Keratinocyte (primary cell): ENCODE measurements at regions not wholly inside any gene's neighbourhood (a gene's known extent, or its start where the extent isn't known, plus 50 kb on each side); places are given as distances from the start of the nearest gene placed in this dataset.

Experiments
- EZH2 ChIP-seq: IDR thresholded peaks from one replicate; pipeline ENCODE4 v1.6.1; 2012; ENCODE audit warnings: inconsistent platforms, mild to moderate bottlenecking, low read length, moderate library complexity
- TF ChIP-seq, protein P1 (sequence below), 3 experiments: IDR thresholded peaks in 1 of 3; conservative IDR thresholded peaks in 1 of 3; optimal IDR thresholded peaks in 1 of 3; 2 replicates in 2 of 3; 3 replicates in 1 of 3; pipeline versions ENCODE3 to v1.5.1; 2011; ENCODE audit warnings: low read length in 3 of 3, mild to moderate bottlenecking in 3 of 3, moderate library complexity in 2 of 3, control low read depth in 1 of 3, inconsistent platforms in 1 of 3; ENCODE audit not compliant: insufficient read depth in 2 of 3; ENCODE audit errors: extremely low read depth in 1 of 3

DNA sequence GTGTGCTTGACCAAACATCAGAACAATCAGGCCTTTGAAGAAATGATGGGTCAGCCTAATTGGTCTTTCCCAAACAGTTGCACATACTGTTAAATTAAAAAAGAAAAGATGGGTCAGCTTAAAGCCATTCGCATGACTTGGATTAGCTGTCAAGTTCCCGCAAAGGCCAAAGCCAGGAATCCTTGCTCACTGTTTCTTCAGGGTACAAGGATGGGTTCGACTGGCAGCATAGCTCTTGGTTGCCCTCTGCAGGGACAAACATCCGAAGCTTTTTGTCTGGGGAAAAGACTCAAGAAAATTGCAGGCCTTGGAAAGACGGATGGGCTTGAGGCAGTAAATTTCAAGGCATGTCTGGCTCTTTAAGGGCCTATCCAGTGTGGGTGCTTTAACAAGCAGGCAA lies 168.0 kb downstream of the HDGFL1 start:
- TF ChIP-seq, protein P1, sequence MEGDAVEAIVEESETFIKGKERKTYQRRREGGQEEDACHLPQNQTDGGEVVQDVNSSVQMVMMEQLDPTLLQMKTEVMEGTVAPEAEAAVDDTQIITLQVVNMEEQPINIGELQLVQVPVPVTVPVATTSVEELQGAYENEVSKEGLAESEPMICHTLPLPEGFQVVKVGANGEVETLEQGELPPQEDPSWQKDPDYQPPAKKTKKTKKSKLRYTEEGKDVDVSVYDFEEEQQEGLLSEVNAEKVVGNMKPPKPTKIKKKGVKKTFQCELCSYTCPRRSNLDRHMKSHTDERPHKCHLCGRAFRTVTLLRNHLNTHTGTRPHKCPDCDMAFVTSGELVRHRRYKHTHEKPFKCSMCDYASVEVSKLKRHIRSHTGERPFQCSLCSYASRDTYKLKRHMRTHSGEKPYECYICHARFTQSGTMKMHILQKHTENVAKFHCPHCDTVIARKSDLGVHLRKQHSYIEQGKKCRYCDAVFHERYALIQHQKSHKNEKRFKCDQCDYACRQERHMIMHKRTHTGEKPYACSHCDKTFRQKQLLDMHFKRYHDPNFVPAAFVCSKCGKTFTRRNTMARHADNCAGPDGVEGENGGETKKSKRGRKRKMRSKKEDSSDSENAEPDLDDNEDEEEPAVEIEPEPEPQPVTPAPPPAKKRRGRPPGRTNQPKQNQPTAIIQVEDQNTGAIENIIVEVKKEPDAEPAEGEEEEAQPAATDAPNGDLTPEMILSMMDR (optimal IDR thresholded peaks at IDR 0.05 in 1 of 3, IDR thresholded peaks at IDR 0.05 in 1 of 3, conservative IDR thresholded peaks at IDR 0.05 in 1 of 3; ENCODE audit: extremely low read depth in 1 of 3, insufficient read depth in 2 of 3, low read length in 3 of 3) = peak; percentile 21 to 56 (median 54)
- TF ChIP-seq EZH2 = no peak
